Activated CD4-positive, alpha-beta memory T cell treated with anti-CD3 and anti-CD28 coated beads for 36 hours (primary cell): ENCODE measurements at regions not wholly inside any gene's neighbourhood (a gene's known extent, or its start where the extent isn't known, plus 50 kb on each side); places are given as distances from the start of the nearest gene placed in this dataset.

Experiments used
- CTCF ChIA-PET: fragments of 350-600 bp; sonication (Branson Sonifier 250); formaldehyde crosslinking; loops from one replicate; lab custom pipeline; 2021; ENCODE audit warnings: antibody characterized with exemption, inconsistent platforms; lab: Charles Lee
- POLR2A ChIA-PET: fragments of 350-600 bp; sonication (Branson Sonifier 250); formaldehyde crosslinking; loops from one replicate; lab custom pipeline; 2021; ENCODE audit warnings: antibody characterized with exemption; lab: Charles Lee
- DNase-seq: peaks from one replicate; pipeline ENCODE4 v3.0.0-alpha.2; 2020
- H3K27ac Mint-ChIP-seq: one replicate; pipeline ENCODE4 v1.8.0; 2021; ENCODE audit warnings: mixed read lengths
- H3K27me3 Mint-ChIP-seq: one replicate; pipeline ENCODE4 v1.8.0; 2021; ENCODE audit warnings: mixed read lengths
- H3K36me3 Mint-ChIP-seq: one replicate; pipeline ENCODE4 v1.8.0; 2021; ENCODE audit warnings: mixed read lengths
- H3K4me1 Mint-ChIP-seq: one replicate; pipeline ENCODE4 v1.8.0; 2021; ENCODE audit warnings: low read depth, mixed read lengths
- H3K4me3 Mint-ChIP-seq: one replicate; pipeline ENCODE4 v1.8.0; 2021; ENCODE audit warnings: mild to moderate bottlenecking, mixed read lengths
- H3K9me3 Mint-ChIP-seq: one replicate; pipeline ENCODE4 v1.8.0; 2021; ENCODE audit warnings: mixed read lengths
- intact Hi-C: fragments of 100-400 bp; cut with micrococcal nuclease; formaldehyde crosslinking; loops from one replicate; pipeline ENCODE4 v1.15.1; 2023

- DNase-seq = no peak
- ChIA-PET CTCF (interaction anchor here (0.5 to 0.9 kb wide), 2 partner anchors 16 to 267 kb away, joined by 3 read pairs; no protein-coding TSS in a partner anchor), POLR2A (no interaction called here)
- Mint-ChIP-seq H3K36me3 (no peaks in the 10 kb centered on the region), H3K9me3 (peaks cover 5% of the 10 kb centered on the region), H3K27me3 (peaks cover 2% of the 10 kb centered on the region), H3K4me1 (no peaks in the 10 kb centered on the region), H3K4me3 (no peak overlapping the region), H3K27ac (no peak overlapping the region)
- intact Hi-C loops = no loop called here
Measured at GRCh38 chr6:14333556-14334305, 216.2 kb downstream of the CD83 start.

GRCh38 chr6:14335071-14335470 is 217.5 kb downstream of the CD83 start:
- no peaks in the 10 kb centered on the region for H3K4me1 Mint-ChIP-seq
- H3K27me3 Mint-ChIP-seq = peaks cover 2% of the 10 kb centered on the region
- ChIA-PET POLR2A (no interaction called here), CTCF (no interaction called here)
- no peak overlapping the region for H3K27ac Mint-ChIP-seq
- H3K4me3 Mint-ChIP-seq = no peak overlapping the region
- intact Hi-C loops = no loop called here
- peaks cover 5% of the 10 kb centered on the region for H3K9me3 Mint-ChIP-seq
- no peaks in the 10 kb centered on the region for H3K36me3 Mint-ChIP-seq
- DNase-seq = no peak

GRCh38 chr6:14337152-14337551 is 219.6 kb downstream of the CD83 start:
- no peak overlapping the region for H3K27ac Mint-ChIP-seq
- peaks cover 2% of the 10 kb centered on the region for H3K27me3 Mint-ChIP-seq
- POLR2A ChIA-PET = no interaction called here
- no peak for DNase-seq
- peaks cover 5% of the 10 kb centered on the region for H3K9me3 Mint-ChIP-seq
- no peak overlapping the region for H3K4me3 Mint-ChIP-seq
- intact Hi-C loops = no loop called here
- H3K36me3 Mint-ChIP-seq = no peaks in the 10 kb centered on the region
- H3K4me1 Mint-ChIP-seq = no peaks in the 10 kb centered on the region
- CTCF ChIA-PET = interaction anchor here (1.7 kb wide), 1 partner anchor 126 kb away, joined by 4 read pairs; no protein-coding TSS in a partner anchor

GRCh38 chr6:14339172-14339571 is 221.6 kb downstream of the CD83 start:
- H3K9me3 Mint-ChIP-seq = peaks cover 5% of the 10 kb centered on the region

GRCh38 chr6:14339711-14340584 is 222.4 kb downstream of the CD83 start:
- Mint-ChIP-seq H3K27me3 (no peaks in the 10 kb centered on the region), H3K9me3 (peaks cover 5% of the 10 kb centered on the region), H3K4me3 (no peak overlapping the region), H3K27ac (no peak overlapping the region), H3K36me3 (no peaks in the 10 kb centered on the region), H3K4me1 (no peaks in the 10 kb centered on the region)
- POLR2A ChIA-PET = no interaction called here
- no peak for DNase-seq
- intact Hi-C loops = no loop called here
- CTCF ChIA-PET = no interaction called here

More at GRCh38 chr6:14339172-14339571, 221.6 kb downstream of the CD83 start:
- H3K4me3 Mint-ChIP-seq = no peak overlapping the region
- no peak overlapping the region for H3K27ac Mint-ChIP-seq
- CTCF ChIA-PET = no interaction called here
- H3K4me1 Mint-ChIP-seq = no peaks in the 10 kb centered on the region
- H3K36me3 Mint-ChIP-seq = no peaks in the 10 kb centered on the region
- no peaks in the 10 kb centered on the region for H3K27me3 Mint-ChIP-seq
- DNase-seq = no peak
- intact Hi-C loops = no loop called here
- POLR2A ChIA-PET = no interaction called here

GRCh38 chr6:14344486-14344885 is 226.9 kb downstream of the CD83 start:
- Mint-ChIP-seq H3K27ac (no peak overlapping the region), H3K27me3 (no peaks in the 10 kb centered on the region), H3K4me3 (no peak overlapping the region), H3K4me1 (no peaks in the 10 kb centered on the region), H3K36me3 (no peaks in the 10 kb centered on the region), H3K9me3 (no peaks in the 10 kb centered on the region)
- ChIA-PET POLR2A (interaction anchor here (0.6 kb wide), 1 partner anchor 732 kb away, joined by 4 read pairs; no protein-coding TSS in a partner anchor), CTCF (no interaction called here)
- intact Hi-C loops = no loop called here
- no peak for DNase-seq

GRCh38 chr6:14348389-14348788 is 230.8 kb downstream of the CD83 start:
- intact Hi-C loops = no loop called here
- Mint-ChIP-seq H3K36me3 (no peaks in the 10 kb centered on the region), H3K4me1 (no peaks in the 10 kb centered on the region), H3K4me3 (no peak overlapping the region), H3K9me3 (peaks cover 9% of the 10 kb centered on the region), H3K27me3 (no peaks in the 10 kb centered on the region), H3K27ac (no peak overlapping the region)
- ChIA-PET CTCF (no interaction called here), POLR2A (no interaction called here)
- DNase-seq = no peak

GRCh38 chr6:14349507-14349906 is 231.9 kb downstream of the CD83 start:
- peaks cover 9% of the 10 kb centered on the region for H3K9me3 Mint-ChIP-seq
- POLR2A ChIA-PET = no interaction called here
- no peaks in the 10 kb centered on the region for H3K36me3 Mint-ChIP-seq

GRCh38 chr6:14350210-14350609 is 232.6 kb downstream of the CD83 start:
- intact Hi-C loops = no loop called here
- H3K27ac Mint-ChIP-seq = no peak overlapping the region
- H3K4me3 Mint-ChIP-seq = no peak overlapping the region
- peaks cover 9% of the 10 kb centered on the region for H3K9me3 Mint-ChIP-seq
- H3K27me3 Mint-ChIP-seq = no peaks in the 10 kb centered on the region
- H3K36me3 Mint-ChIP-seq = no peaks in the 10 kb centered on the region
- no peak for DNase-seq
- peaks cover 2% of the 10 kb centered on the region for H3K4me1 Mint-ChIP-seq
- ChIA-PET CTCF (no interaction called here), POLR2A (no interaction called here)

More at GRCh38 chr6:14349507-14349906, 231.9 kb downstream of the CD83 start:
- Mint-ChIP-seq H3K27me3 (no peaks in the 10 kb centered on the region), H3K27ac (no peak overlapping the region), H3K4me1 (no peaks in the 10 kb centered on the region), H3K4me3 (no peak overlapping the region)
- intact Hi-C loops = no loop called here
- no peak for DNase-seq
- CTCF ChIA-PET = no interaction called here

GRCh38 chr6:14353281-14353680 is 235.7 kb downstream of the CD83 start:
- POLR2A ChIA-PET = no interaction called here
- no peak for DNase-seq
- peaks cover 9% of the 10 kb centered on the region for H3K9me3 Mint-ChIP-seq
- H3K27ac Mint-ChIP-seq = no peak overlapping the region
- no peak overlapping the region for H3K4me3 Mint-ChIP-seq
- H3K27me3 Mint-ChIP-seq = no peaks in the 10 kb centered on the region
- CTCF ChIA-PET = no interaction called here
- intact Hi-C loops = no loop called here
- H3K4me1 Mint-ChIP-seq = peaks cover 2% of the 10 kb centered on the region
- H3K36me3 Mint-ChIP-seq = no peaks in the 10 kb centered on the region

GRCh38 chr6:14353798-14354197 is 236.2 kb downstream of the CD83 start:
- no peak overlapping the region for H3K4me3 Mint-ChIP-seq

GRCh38 chr6:14354919-14355572 is 237.5 kb downstream of the CD83 start:
- Mint-ChIP-seq H3K36me3 (no peaks in the 10 kb centered on the region), H3K9me3 (peaks cover 9% of the 10 kb centered on the region)
- intact Hi-C loops = no loop called here

More at GRCh38 chr6:14353798-14354197, 236.2 kb downstream of the CD83 start:
- no peak for DNase-seq
- intact Hi-C loops = no loop called here
- Mint-ChIP-seq H3K4me1 (peaks cover 2% of the 10 kb centered on the region), H3K9me3 (peaks cover 9% of the 10 kb centered on the region), H3K27ac (no peak overlapping the region), H3K36me3 (no peaks in the 10 kb centered on the region), H3K27me3 (no peaks in the 10 kb centered on the region)
- ChIA-PET CTCF (no interaction called here), POLR2A (no interaction called here)

More at GRCh38 chr6:14354919-14355572, 237.5 kb downstream of the CD83 start:
- peaks cover 2% of the 10 kb centered on the region for H3K4me1 Mint-ChIP-seq
- CTCF ChIA-PET = no interaction called here
- H3K4me3 Mint-ChIP-seq = no peak overlapping the region
- DNase-seq = peak; percentile 44
- no peaks in the 10 kb centered on the region for H3K27me3 Mint-ChIP-seq
- no peak overlapping the region for H3K27ac Mint-ChIP-seq
- POLR2A ChIA-PET = no interaction called here
